ENCODE measurements at regions not wholly inside any gene's neighbourhood (a gene's known extent, or its start where the extent isn't known, plus 50 kb on each side); places are given as distances from the start of the nearest gene placed in this dataset.
"Not testable (repeated sequence)": the region's sequence is repeated elsewhere in the genome, so short reads cannot be mapped to it uniquely, and the experiment has no call there.

- WGBS, 2 donors, result 71 to 73% methylated on average over 20 of the region's 20 CpGs
- no peak overlapping the region for H3K4me3 ChIP-seq (ENCODE audit: low read depth, poor library complexity, severe bottlenecking)
- TF ChIP-seq POLR2A (IDR thresholded peaks at IDR 0.05), result no peak
- TF ChIP-seq CTCF (IDR thresholded peaks at IDR 0.05), result no peak
- DNase-seq (ENCODE audit: low spot score in 2 of 2), result no peak
- intact Hi-C loops (cut with DNase I; ENCODE audit: low total_unique reads), result no loop called here
Observed at GRCh38 chr12:131628023-131628740, 82.7 kb upstream of the SFSWAP start.

- WGBS, 2 donors, result 71 to 73% methylated on average over 17 to 19 of the region's 19 CpGs
- intact Hi-C loops (cut with DNase I; ENCODE audit: low total_unique reads), result no loop called here
- no peak for DNase-seq (ENCODE audit: low spot score in 2 of 2)
- no peak overlapping the region for H3K4me3 ChIP-seq (ENCODE audit: low read depth, poor library complexity, severe bottlenecking)
- TF ChIP-seq POLR2A (IDR thresholded peaks at IDR 0.05) (no peak), CTCF (IDR thresholded peaks at IDR 0.05) (no peak)
Observed at GRCh38 chr12:131628766-131629448, 82.0 kb upstream of the SFSWAP start.

DNA sequence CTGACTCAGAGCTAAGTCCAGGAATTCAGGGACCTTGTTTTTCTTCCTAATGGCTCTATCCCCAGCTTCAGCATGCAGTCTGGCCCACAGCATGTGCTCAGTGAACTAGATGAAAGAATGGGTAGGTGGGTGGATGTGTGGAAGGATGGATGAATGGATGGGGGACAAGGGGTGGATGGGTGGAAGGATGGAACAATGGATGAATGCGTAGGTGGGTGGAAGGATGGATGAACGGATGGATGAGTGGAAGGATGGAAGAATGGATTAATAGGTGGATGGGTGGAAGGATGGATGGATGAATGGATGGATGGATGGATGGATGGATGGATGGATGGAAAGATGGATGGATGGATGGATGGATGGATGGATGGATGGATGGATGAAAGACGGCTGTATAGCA lies 79.7 kb upstream of the SFSWAP start:
- 91 to 96% methylated on average over 2 of the region's 3 CpGs for WGBS, 2 donors
- intact Hi-C loops (cut with DNase I; ENCODE audit: low total_unique reads), result no loop called here
- DNase-seq (ENCODE audit: low spot score in 2 of 2), result no peak
- H3K4me3 ChIP-seq (ENCODE audit: low read depth, poor library complexity, severe bottlenecking), result no peak overlapping the region
- TF ChIP-seq POLR2A (IDR thresholded peaks at IDR 0.05), result no peak
- TF ChIP-seq CTCF (IDR thresholded peaks at IDR 0.05), result no peak

GRCh38 chr12:131631889-131632651 lies 78.8 kb upstream of the SFSWAP start:
- intact Hi-C loops (cut with DNase I; ENCODE audit: low total_unique reads); DNase-seq (ENCODE audit: low spot score in 2 of 2); H3K4me3 ChIP-seq (ENCODE audit: low read depth, poor library complexity, severe bottlenecking): not testable (repeated sequence)
- 80 to 83% methylated on average over 22 to 23 of the region's 23 CpGs for WGBS, 2 donors

- 62 to 63% methylated on average over 5 of the region's 5 CpGs for WGBS, 2 donors
- DNase-seq (ENCODE audit: low spot score in 2 of 2); intact Hi-C loops (cut with DNase I; ENCODE audit: low total_unique reads); H3K4me3 ChIP-seq (ENCODE audit: low read depth, poor library complexity, severe bottlenecking): not testable (repeated sequence)
Observed at GRCh38 chr12:131632652-131633023, 78.3 kb upstream of the SFSWAP start.

DNA sequence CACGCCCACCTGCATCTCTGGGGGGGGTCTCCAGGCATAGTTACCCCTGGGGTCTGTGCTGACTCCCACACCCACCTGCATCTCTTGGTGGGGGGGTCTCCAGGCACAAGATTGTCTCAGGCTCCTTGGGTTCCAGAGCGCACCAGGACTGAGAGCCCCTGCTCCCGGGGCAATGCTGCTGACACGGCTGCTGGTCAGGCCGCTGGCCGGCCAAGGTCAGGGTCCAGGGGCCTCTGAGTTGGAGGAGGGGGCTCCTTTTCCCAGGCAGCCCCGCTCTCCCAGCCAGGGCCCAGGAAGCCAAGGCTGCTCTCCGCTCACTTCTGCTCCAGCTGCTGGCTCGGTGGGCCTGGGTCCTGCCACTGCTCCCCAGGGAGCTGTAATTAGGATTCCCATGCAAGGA lies 77.3 kb upstream of the SFSWAP start:
- 55 to 76% methylated on average over 4 to 9 of the region's 9 CpGs for WGBS, 2 donors
- DNase-seq (ENCODE audit: low spot score in 2 of 2), result peak in 1 of 2 donors; percentile 76
- H3K4me3 ChIP-seq (ENCODE audit: low read depth, poor library complexity, severe bottlenecking); intact Hi-C loops (cut with DNase I; ENCODE audit: low total_unique reads): not testable (repeated sequence)

GRCh38 chr12:131634037-131634436 lies 76.9 kb upstream of the SFSWAP start:
- H3K4me3 ChIP-seq (ENCODE audit: low read depth, poor library complexity, severe bottlenecking), result no peak overlapping the region

GRCh38 chr12:131635012-131635411 lies 75.9 kb upstream of the SFSWAP start:
- intact Hi-C loops (cut with DNase I; ENCODE audit: low total_unique reads); DNase-seq (ENCODE audit: low spot score in 2 of 2); H3K4me3 ChIP-seq (ENCODE audit: low read depth, poor library complexity, severe bottlenecking): not testable (repeated sequence)
- WGBS, 2 donors, result 80% methylated on average over 2 of the region's 2 CpGs

More at GRCh38 chr12:131634037-131634436, 76.9 kb upstream of the SFSWAP start:
- intact Hi-C loops (cut with DNase I; ENCODE audit: low total_unique reads), result no loop called here
- DNase-seq (ENCODE audit: low spot score in 2 of 2), result peak in 1 of 2 donors; percentile 62
- 71 to 83% methylated on average over 5 of the region's 5 CpGs for WGBS, 2 donors
- TF ChIP-seq CTCF (IDR thresholded peaks at IDR 0.05) (no peak), POLR2A (IDR thresholded peaks at IDR 0.05) (no peak)

Data from lower leg skin (tissue), 4 donors.